GM21619 (cell line): ENCODE measurements at regions not wholly inside any gene's neighbourhood (a gene's known extent, or its start where the extent isn't known, plus 50 kb on each side); places are given as distances from the start of the nearest gene placed in this dataset.
A peak's percentile ranks its signal among the peaks of the same experiment; 100 is the strongest.
"Not testable (repeated sequence)": the region's sequence is repeated elsewhere in the genome, so short reads cannot be mapped to it uniquely, and the experiment has no call there.

Experiments used
- ATAC-seq: cut with Tn5 transposase; IDR thresholded peaks from one replicate; pipeline ENCODE4 v1.9.1; 2021; ENCODE audit not compliant: unreplicated experiment

DNA sequence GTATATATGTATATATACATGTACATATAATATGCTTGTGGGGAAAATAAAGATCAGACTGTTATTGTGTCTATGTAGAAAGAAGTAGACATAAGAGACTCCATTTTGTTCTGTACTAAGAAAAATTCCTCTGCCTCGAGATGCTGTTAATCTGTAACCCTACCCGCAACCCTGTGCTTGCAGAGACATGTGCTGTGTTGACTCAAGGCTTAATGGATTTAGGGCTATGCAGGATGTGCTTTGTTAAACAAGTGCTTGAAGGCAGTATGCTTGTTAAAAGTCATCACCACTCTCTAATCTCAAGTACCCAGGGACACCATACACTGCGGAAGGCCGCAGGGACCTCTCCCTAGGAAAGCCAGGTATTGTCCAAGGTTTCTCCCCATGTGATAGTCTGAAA is 972.9 kb downstream of the GALC start:
- ATAC-seq: not testable (repeated sequence)

DNA sequence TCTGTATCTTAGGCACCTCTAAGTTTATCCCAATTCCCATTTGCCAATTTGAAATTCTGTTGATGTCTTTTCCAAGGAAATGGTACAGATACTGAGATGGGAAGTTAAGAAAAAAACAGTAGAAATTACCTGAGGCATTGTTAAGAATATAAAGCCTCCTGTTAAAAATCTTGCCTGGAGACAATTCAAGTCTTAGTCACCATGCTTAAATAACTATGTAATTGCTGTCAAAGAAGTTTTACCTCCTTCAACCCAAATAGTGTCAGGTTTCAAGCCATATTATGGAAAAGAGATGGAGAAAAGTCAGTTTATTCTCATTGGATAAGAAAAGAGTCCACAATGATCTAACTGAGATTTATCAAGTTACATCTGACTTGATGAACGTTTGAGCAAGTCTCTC is 974.7 kb downstream of the GALC start:
- no peak for ATAC-seq

DNA sequence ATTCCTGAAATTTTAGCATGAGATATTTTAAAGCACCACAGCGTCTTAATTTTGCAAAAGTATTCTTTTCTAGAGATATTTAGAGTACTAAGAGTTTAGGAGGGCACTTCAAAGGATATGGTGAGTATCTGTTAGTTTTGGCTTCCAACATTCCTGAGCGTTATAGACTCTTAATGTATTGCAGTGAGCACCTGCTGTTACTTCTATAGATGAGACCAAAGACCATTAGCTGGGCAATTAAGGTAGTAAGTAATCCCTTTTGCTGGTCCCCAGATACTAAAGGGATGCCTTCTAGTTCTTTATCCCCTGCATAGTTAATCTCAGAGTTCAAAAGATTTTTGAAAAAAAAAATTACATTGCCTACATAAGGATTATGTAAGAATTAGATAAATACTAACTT is 975.6 kb downstream of the GALC start:
- ATAC-seq: no peak

DNA sequence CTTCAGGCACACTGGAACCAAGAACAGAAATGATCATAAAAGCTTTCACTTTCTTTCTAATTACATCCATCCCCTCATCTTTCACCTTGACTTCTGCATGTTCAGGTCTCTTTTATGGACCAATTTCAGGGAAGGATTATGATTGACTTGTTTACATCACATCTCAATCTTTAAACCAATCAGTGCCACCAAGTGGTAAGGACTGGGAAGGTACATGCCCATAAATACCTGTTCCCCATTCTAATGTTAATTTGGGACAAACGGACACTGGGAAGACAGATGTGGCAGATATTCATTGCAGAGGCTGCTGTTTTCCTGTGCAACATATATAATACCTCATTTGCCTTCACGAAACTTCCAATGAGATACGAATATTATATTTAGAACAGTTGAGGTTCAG is 978.1 kb downstream of the GALC start:
- no peak for ATAC-seq

DNA sequence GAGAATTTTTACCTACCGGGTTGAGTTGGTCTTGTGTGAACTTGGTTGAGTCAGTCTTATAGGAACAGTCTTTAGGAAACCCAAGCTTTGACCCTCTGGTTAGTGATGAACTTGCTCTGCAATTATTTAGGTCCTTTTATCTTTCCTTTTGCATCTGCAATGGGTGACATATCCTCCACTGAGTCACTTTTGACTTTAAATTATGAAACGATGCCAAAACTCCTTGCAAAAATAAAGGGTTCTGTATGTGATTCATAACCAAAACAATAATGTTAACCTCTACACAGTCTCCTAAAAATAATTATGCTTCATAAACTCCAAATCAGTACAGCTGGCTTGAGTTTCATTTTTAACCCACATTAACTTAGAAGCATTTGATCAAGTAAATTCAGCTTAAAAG is 979.4 kb downstream of the GALC start:
- no peak for ATAC-seq

DNA sequence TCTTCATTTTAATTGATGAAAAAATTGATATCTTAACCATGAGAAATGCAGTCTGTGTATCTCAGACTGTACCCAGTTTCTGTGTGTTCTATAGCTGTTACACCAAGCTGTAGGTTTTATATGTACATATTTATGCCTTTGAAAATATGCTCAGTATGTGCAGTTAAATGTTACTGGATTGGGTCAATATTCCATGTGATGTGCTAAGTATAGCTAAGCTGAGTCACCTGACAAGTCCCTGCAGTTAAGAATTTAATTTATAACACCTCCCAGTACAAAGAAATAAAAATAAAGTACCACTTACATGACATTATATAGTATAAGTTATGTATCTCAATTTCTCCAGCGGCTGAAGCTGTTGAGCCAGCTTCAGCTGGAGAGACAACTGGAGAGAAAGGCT is 984.0 kb downstream of the GALC start:
- no peak for ATAC-seq

DNA sequence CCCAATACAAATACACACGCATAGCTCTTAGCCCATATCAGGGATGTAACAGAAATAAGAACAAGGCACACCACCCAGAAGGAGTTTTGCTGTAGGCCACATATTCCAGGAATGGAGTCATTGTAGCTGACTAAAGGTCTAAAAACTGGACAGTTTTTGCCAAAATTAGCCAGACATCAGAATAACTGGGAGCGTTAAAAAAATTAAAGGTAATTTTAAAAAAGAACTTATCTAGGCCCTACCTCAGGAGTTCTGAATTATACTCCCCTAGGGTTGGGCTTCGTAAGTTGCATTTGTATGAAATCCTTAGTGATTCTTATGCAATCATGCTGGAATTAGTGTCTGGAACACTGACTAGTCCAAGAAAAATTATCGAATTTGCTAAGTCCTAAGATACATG is 987.7 kb downstream of the GALC start:
- ATAC-seq: no peak

DNA sequence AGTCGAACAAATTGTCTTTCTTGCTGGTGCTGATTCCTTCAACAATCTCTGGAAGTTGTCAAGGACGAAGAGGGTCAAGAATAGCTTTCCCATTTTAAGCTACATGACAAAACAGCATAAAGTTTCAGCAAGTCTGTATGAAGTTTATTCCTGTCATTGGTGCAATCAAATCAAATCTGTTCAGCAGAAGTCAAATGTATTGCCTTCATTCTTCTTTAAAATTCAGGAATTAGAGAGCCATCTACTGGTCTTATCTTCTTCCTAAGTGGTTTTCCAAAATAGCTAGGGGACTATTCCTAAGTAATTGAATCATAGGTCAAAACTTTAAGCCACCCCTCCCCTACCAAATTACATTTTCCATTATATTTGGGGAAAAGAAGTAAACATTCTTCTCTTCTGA is 990.2 kb downstream of the GALC start:
- ATAC-seq: no peak

DNA sequence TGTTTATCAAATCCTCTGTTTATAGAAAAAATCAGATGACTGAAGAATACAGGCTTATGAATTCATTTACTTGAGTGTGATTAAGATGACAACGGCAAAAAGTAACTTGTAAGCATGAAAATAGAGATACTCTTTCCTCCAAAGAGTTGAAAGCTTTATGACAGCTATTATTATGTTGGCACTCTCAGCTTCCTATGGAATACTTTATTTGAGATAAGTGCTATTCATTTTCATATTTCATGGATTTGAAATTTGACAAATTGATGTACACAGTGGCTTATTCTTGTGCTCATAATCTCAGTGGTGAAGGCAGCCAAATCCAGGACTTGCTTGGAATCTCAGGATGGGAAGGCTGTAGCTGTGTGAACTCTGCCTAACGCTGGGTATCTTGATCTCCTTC is 991.6 kb downstream of the GALC start:
- ATAC-seq: no peak

DNA sequence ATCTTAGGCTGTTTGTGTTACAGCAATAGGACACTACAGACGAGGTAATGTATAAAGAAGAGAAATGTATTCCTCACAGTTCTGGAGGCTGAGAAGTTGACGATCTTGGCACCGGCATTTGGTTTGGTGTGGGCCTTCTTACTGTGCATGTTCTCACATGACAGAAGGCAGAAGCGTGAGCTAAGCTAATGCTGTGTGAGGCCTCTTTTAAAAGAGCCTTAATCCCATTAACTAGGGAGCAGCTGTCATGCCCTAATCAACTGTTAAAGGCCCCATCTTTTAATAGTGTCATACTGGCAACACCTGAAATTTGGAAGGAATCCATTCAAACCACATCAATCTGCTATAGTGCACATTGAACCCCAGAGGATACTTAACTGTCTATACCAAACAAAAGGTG is 992.9 kb downstream of the GALC start:
- ATAC-seq: no peak

DNA sequence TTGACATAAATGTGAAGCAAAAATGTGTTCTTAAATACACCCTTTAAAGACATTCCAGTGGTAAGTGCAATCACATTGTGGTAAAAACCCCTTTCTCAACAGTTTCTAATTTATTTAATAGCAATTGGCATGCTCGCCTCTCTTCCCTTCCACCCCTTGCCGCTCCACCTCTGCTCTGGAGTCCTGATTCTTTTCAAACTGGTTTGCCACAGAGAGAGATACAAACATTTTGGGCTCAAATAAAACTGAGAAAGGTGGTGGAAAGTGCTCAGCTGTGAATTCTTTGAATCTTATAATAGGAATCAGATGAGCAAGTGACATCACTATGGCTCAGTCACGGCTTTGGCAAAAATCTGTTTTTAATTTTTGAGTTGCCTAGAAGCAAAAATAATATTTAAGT is 993.9 kb downstream of the GALC start:
- ATAC-seq: no peak

DNA sequence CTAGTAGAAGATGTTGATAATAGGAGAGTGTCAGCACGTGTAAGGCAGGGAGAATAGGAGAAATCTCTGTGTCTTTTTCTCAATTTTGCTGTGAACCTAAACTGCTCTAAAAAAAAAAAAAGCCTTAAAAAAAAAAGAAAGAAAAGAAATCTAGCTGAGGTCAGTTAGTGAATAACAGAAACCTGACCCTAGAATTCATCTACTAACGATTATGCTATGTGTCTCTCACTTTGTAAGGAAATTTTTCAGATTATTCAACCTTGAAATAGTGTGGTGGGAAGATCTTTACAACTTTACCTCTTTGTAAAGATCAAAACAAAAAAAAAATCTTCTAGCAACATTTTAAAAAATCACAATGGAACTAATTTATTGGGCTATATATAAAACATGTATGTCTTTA is 995.7 kb downstream of the GALC start:
- ATAC-seq: no peak

DNA sequence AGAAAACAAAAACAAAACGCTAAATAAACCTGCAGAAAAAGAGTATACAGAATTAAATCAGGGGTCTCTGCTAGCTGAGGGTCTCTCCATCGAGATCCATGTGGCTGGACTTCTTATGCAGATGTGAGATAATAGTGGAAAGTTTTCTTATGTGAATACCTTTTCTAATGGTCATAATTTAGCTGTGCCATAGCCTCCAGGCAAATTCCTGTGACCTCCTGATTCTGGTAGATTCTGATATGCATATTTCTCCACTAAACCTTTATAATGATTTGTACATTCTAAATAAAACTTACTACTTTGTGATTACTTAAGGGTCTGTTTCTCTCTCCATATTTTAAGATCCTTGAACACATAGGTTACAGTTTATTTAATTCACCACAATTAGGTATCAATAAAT is 1002.6 kb downstream of the GALC start:
- ATAC-seq: no peak

DNA sequence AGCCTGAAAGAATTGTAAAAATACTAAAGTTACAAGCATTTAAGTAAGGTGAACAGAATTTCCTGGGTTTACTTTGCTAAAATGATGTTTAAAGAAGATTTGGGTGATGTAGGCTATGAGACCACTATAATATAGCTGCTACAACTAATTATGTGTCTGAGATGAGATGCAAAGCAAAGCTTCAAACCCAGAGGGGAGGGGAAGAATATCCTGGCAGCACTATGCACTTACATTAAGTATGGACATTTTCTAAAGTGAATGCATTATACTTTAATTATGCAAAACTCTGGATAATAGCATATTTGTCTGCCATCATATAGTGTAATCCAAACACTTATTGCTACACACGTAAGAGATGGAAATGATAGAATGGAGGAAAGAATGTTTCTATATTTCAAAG is 1003.7 kb downstream of the GALC start:
- ATAC-seq: no peak

DNA sequence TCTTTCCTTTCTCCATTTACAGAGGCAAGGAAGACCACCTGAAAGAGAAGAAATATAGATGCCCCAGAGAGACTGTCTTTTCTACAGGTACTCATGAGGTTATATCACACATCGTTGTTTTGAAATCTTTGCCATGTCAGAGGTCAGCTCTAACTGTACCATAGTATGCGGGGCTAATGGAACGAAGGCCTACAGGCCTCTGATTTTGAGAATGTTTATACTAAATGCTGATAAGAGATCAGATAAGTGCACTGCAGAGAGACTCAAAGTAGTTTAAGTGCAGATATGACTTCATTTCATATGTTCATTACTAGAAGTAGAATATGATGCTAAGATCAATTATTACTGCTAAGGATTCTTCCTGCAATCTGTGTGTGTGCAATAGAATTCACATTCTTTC is 1005.0 kb downstream of the GALC start:
- ATAC-seq: no peak

DNA sequence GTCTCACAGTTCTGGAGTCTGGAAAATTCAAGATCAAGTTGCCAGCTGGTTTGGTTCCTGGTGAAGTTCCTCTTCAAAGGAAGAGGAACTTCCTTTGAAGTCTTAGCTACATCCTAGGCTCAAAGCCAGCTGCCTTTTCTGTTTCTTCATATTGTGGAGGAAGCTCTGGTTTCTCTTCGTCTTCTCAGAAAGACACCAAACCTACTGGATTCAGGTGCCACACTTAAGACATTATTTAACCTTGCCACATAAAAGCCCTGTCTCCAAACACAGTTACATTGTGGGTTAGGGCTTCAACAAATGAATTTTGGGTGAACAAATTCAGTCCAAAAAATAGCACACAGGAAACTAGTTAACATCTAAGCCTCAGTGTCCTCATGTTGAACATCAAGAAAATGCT is 1019.8 kb downstream of the GALC start:
- ATAC-seq: no peak

DNA sequence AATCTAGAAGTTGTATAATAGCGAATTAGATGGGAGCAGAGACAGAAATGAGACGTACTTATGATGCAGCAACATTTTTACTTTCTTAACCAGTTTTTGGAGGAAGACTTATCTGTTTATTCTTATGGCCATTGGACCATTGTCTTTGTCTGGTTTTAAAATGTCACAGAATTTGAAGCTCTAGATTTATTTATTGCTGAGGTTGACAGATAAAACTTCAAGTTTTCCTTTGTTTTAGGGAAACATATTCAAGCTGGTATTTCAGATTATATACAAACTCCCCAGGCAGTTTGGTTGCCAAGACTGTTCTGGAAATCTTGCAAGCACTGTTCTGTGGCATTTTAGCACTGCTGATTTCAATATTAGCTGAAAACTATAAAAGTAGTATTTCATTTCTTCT is 1021.7 kb downstream of the GALC start:
- no peak for ATAC-seq

DNA sequence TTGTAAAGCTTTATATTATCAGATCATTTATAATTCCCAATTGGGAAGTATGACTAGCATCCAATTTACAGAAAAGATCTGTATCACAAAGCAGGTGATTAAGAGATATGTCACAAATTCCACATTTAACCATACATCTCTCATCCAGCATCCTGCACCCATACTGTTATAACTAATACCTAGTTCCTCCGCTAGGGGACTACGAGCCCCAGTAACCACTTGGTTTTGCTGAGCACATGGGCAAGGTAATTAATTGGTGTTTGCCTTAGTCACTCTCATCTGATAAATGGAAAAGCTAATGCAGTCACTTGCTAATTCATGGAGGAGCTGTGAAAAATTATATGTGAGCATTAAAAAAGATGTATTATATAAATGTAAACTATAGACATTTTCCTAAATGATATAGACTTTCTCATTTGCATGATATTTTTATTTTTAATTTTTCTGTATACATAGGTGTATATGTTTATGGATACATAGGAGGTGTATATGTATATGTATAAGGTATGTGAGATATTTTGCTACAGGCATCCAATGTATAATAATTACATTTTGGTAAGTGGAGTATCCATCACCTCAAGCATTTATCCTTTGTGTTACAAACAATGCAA is 1031.8 kb downstream of the GALC start:
- ATAC-seq: peak; percentile 69

DNA sequence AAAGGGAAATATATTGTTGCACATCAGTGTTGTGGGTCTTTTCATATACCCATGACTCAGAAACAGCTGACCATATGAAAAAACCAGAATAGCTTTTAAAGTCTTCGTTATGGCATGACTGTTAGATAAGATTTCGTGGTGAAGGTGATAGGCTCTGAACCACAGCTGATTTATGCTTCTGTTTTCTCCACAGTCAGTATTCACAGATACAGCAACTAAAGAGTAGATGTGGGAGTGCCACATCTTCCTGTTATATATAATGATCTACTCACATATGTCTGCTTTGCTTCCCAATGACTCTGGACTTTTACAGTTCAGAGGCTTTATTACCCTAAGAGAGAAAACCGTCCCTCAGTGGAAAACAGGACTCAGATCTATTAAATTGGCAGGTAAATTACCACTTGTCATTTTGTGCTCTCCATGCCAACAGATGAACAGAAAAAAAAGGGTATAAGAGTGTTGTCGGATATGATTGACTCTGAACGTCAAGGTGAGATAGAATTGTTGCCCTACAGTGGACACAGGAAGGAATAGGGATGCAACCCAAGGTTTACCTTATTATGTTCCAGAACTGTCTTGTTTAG is 1037.1 kb downstream of the GALC start:
- ATAC-seq: no peak

DNA sequence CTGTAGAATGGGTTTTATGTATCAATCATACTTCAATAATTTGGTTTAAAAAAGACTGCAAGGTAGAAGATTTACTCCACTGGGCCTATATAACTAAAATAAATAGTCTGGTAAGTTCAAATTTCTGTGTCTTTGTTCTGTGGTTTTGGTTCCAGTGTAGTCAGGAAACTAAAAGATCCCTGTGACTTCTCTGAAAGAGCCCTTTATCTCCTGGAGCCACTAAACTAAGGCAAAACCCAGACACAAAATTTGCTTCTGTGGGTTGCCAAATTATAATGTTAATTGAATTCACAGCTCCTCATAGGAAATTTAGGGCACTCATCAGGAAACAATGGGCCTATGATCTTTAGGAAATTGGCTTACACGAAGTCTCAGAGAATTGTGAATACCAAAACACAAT is 1038.4 kb downstream of the GALC start:
- no peak for ATAC-seq

DNA sequence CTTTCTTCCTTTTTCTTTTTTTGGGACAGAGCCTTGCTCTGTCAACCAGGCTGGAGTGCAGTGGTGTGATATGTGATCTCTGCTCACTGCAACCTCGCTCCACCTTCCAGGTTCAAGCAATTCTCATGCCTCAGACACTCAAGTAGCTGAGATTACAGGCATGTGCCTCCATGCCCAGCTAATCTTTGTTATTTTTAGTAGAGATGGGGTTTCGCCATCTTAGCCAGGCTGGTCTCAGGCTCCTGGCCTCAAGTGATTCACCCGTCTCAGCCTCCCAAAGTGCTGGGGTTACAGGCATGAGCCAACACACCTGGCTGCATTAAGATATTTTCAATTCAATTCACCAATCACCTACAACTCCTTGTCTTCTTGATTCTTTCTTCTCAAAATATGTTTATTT is 1046.5 kb downstream of the GALC start:
- no peak for ATAC-seq

DNA sequence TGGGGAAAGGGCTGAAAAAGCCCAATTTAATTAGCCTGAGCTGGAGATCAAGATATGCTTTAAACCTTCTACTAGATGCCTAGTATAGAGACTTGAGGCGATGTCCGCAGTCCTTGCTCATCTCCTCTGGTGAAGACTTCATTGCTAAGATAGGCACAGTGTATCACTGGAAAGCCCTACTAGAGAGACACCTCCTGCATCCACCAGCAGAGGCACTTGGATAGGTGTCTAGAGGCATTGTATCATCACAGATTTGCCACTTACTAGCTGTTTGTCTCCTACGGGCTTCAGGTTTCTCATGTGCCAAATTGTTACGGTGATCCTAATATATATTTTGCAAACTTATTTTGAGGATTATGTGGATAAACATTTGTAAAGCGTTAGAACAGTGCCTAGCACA is 1048.5 kb downstream of the GALC start:
- ATAC-seq: no peak
